HCT116 (cell line): ENCODE measurements at regions not wholly inside any gene's neighbourhood (a gene's known extent, or its start where the extent isn't known, plus 50 kb on each side); places are given as distances from the start of the nearest gene placed in this dataset.

ENCODE experiments used
- ELF1 ChIP-seq: IDR thresholded peaks from 2 replicates; pipeline ENCODE4 v1.6.1; 2012; ENCODE audit warnings: low read depth, borderline replicate concordance
- TCF7L2 ChIP-seq: IDR thresholded peaks from 2 replicates; pipeline ENCODE4 v1.7.0; 2011; ENCODE audit warnings: borderline replicate concordance, inconsistent platforms; ENCODE audit not compliant: insufficient read depth, insufficient read length; ENCODE audit errors: extremely low read depth

GRCh38 chr20:29741594-29741893 is 1515.9 kb upstream of the DEFB115 start:
- TF ChIP-seq TCF7L2 (no peak), ELF1 (no peak)
